ENCODE measurements at regions not wholly inside any gene's neighbourhood (a gene's known extent, or its start where the extent isn't known, plus 50 kb on each side); places are given as distances from the start of the nearest gene placed in this dataset.

DNA sequence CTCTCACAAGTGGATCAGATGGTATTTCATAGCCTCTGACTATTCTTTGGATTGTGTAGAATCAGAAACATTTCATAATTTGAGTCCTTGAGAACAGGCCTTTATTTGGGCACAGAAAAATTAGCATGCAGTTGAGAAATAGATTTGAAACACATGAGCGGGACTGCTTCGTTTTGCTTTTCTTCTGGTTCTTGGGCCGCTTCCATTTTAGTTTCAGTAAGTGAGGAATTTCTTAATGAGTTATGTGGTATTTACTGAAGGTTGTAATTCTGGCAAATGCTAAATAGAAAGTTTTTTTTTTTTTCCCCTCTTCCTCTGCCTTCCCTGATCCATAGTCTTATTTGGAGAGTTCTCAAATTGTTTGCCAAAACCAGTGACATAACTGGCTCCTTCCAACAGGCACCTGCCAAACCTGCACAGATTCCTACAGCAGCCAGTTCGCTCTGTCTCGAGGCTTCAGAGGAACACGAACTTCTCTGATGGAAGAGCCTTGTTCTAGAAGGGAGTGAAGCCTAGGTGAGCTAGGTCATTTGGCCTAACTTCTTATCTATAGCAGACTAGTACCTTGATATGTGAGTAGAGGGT lies 71.2 kb upstream of the SLC28A3 start:
- no peaks in the 10 kb centered on the region for H3K36me3 Mint-ChIP-seq (ENCODE audit: low read depth)
- H3K4me1 Mint-ChIP-seq (ENCODE audit: low read depth): no peaks in the 10 kb centered on the region
- intact Hi-C loops (cut with micrococcal nuclease): no loop called here
- ChIA-PET CTCF (no interaction called here), POLR2A (no interaction called here)
- peaks cover 3% of the 10 kb centered on the region for H3K9me3 Mint-ChIP-seq
- DNase-seq (no peak), ATAC-seq (no peak)
- H3K4me3 Mint-ChIP-seq: no peak overlapping the region
- H3K27ac Mint-ChIP-seq: no peak overlapping the region
- H3K27me3 Mint-ChIP-seq: peaks cover 1% of the 10 kb centered on the region
- TF ChIP-seq, protein P1, sequence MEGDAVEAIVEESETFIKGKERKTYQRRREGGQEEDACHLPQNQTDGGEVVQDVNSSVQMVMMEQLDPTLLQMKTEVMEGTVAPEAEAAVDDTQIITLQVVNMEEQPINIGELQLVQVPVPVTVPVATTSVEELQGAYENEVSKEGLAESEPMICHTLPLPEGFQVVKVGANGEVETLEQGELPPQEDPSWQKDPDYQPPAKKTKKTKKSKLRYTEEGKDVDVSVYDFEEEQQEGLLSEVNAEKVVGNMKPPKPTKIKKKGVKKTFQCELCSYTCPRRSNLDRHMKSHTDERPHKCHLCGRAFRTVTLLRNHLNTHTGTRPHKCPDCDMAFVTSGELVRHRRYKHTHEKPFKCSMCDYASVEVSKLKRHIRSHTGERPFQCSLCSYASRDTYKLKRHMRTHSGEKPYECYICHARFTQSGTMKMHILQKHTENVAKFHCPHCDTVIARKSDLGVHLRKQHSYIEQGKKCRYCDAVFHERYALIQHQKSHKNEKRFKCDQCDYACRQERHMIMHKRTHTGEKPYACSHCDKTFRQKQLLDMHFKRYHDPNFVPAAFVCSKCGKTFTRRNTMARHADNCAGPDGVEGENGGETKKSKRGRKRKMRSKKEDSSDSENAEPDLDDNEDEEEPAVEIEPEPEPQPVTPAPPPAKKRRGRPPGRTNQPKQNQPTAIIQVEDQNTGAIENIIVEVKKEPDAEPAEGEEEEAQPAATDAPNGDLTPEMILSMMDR (IDR thresholded peaks at IDR 0.05): no peak

DNA sequence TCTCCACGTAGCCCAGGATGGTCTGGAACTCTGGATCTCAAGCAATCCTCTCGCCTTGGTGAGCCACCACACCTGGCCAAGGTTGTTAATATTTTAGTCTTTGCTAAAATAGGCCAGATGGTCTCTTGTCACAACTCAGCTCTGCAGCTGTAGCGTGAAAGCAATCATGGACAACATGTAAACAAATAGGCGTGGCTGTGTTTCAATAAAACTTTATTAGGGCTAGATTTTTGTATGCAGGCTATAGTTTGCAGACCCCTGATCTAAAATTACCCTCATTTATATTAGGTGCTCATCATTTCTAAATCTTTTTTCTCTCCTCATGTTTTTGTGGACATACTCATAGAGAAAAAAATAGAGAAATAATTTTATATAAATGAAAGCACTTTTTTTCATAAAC lies 72.1 kb upstream of the SLC28A3 start:
- TF ChIP-seq, protein P1 (IDR thresholded peaks at IDR 0.05): no peak
- no peak overlapping the region for H3K27ac Mint-ChIP-seq
- H3K4me3 Mint-ChIP-seq: no peak overlapping the region
- intact Hi-C loops (cut with micrococcal nuclease): no loop called here
- no peaks in the 10 kb centered on the region for H3K4me1 Mint-ChIP-seq (ENCODE audit: low read depth)
- DNase-seq (no peak), ATAC-seq (no peak)
- H3K27me3 Mint-ChIP-seq: peaks cover 3% of the 10 kb centered on the region
- CTCF ChIA-PET: interaction anchor here (1.0 kb wide), 1 partner anchor 9 kb away, joined by 3 read pairs; no protein-coding TSS in a partner anchor
- peaks cover 3% of the 10 kb centered on the region for H3K9me3 Mint-ChIP-seq
- H3K36me3 Mint-ChIP-seq (ENCODE audit: low read depth): no peaks in the 10 kb centered on the region
- POLR2A ChIA-PET: no interaction called here

DNA sequence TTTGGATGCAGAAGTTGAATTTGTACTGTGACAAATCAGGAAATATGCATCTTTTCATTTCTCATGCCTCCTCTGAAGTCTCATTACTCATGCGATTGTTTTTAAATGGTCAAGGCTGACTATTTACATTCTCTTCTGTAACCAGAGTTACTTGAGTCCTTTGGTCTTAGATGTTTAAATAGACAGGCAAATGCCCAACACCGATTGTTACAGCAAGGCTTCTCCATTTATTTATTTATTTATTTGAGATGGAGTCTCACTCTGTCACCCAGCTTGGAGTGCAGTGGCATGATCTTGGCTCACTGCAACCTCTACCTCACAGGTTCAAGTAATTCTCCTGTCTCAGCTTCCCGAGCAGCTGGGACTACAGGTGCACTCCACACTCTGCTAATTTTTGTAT lies 72.7 kb upstream of the SLC28A3 start:
- ChIA-PET CTCF (interaction anchor here (1.0 to 1.5 kb wide), 2 partner anchors 10 to 17 kb away, joined by 3 read pairs; no protein-coding TSS in a partner anchor), POLR2A (no interaction called here)
- TF ChIP-seq, protein P1 (IDR thresholded peaks at IDR 0.05): no peak
- H3K9me3 Mint-ChIP-seq: peaks cover 3% of the 10 kb centered on the region
- H3K4me1 Mint-ChIP-seq (ENCODE audit: low read depth): no peaks in the 10 kb centered on the region
- H3K36me3 Mint-ChIP-seq (ENCODE audit: low read depth): no peaks in the 10 kb centered on the region
- H3K27ac Mint-ChIP-seq: no peak overlapping the region
- peaks cover 6% of the 10 kb centered on the region for H3K27me3 Mint-ChIP-seq
- intact Hi-C loops (cut with micrococcal nuclease): no loop called here
- H3K4me3 Mint-ChIP-seq: no peak overlapping the region
- no peak for ATAC-seq
- no peak for DNase-seq

DNA sequence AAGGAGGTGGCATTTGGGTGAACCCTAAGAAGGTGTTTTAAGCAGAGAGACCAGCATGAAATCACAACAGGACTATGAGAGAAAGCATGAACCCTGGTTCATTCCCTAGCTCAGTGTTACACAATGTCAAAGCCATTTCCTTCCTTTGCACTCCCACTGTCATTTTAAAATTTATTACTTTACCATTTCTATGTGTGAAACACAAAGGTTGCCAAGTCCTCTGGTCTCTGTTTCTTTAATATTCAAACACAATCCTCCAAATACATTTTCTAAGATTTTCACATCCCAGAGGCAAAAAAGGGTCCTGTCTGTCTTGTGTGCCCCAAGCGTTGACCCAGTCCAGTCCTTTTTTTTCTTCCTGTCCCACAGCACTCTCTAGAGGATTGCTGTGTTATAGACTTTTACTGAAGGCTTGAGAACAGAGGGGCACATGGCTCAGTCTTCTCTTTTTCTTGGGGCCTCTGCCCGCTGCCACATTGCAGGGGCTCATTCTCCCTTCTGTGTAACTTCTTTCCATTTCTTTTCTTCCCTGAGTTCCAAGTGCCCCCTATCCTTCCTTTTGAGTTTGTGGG lies 78.6 kb upstream of the SLC28A3 start:
- DNase-seq (no peak), ATAC-seq (no peak)
- TF ChIP-seq, protein P1 (IDR thresholded peaks at IDR 0.05): no peak
- peaks cover 13% of the 10 kb centered on the region for H3K27me3 Mint-ChIP-seq
- intact Hi-C loops (cut with micrococcal nuclease): no loop called here
- CTCF ChIA-PET: interaction anchor here (1.6 kb wide), 1 partner anchor 22 kb away, joined by 4 read pairs; no protein-coding TSS in a partner anchor
- POLR2A ChIA-PET: no interaction called here
- H3K4me1 Mint-ChIP-seq (ENCODE audit: low read depth): no peaks in the 10 kb centered on the region
- peaks cover 7% of the 10 kb centered on the region for H3K9me3 Mint-ChIP-seq
- H3K27ac Mint-ChIP-seq: no peak overlapping the region
- H3K4me3 Mint-ChIP-seq: no peak overlapping the region
- no peaks in the 10 kb centered on the region for H3K36me3 Mint-ChIP-seq (ENCODE audit: low read depth)

DNA sequence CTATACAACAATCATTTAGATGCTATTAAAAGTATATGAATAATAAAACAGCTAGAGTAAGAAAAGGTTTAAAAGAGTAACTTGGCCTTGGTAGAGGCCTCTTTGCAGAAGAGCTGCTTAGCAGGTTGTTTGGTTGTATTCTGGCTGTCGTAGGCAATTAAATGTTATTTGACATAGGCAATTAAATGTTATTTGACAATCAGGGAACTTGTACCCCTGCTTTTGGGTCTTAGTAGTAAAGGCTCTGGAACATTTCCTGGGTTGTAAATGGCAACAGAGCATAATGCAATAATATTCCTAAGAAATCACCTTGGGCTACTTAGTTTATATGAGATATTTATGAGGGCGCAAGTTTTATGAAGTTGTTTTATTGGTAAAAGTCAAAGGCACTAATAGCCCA lies 84.4 kb upstream of the SLC28A3 start:
- Mint-ChIP-seq H3K27ac (no peak overlapping the region), H3K27me3 (peaks cover 7% of the 10 kb centered on the region), H3K9me3 (peaks cover 7% of the 10 kb centered on the region), H3K4me1 (ENCODE audit: low read depth) (no peaks in the 10 kb centered on the region), H3K36me3 (ENCODE audit: low read depth) (no peaks in the 10 kb centered on the region), H3K4me3 (no peak overlapping the region)
- intact Hi-C loops (cut with micrococcal nuclease): no loop called here
- POLR2A ChIA-PET: no interaction called here
- DNase-seq (no peak), ATAC-seq (no peak)
- CTCF ChIA-PET: interaction anchor here (0.7 kb wide), 1 partner anchor 28 kb away, joined by 3 read pairs; no protein-coding TSS in a partner anchor
- TF ChIP-seq, protein P1 (IDR thresholded peaks at IDR 0.05): no peak

Data from activated CD8-positive, alpha-beta T cell treated with anti-CD3 and anti-CD28 coated beads for 36 hours (primary cell).